ENCODE measurements at regions not wholly inside any gene's neighbourhood (a gene's known extent, or its start where the extent isn't known, plus 50 kb on each side); places are given as distances from the start of the nearest gene placed in this dataset.
"Not testable (repeated sequence)": the region's sequence is repeated elsewhere in the genome, so short reads cannot be mapped to it uniquely, and the experiment has no call there.

- DNase-seq (ENCODE audit: low read depth in 2 of 2): no peak
These were observed 226.8 kb downstream of the NMUR2 start for GRCh38 chr5:152178350-152178699.

DNA sequence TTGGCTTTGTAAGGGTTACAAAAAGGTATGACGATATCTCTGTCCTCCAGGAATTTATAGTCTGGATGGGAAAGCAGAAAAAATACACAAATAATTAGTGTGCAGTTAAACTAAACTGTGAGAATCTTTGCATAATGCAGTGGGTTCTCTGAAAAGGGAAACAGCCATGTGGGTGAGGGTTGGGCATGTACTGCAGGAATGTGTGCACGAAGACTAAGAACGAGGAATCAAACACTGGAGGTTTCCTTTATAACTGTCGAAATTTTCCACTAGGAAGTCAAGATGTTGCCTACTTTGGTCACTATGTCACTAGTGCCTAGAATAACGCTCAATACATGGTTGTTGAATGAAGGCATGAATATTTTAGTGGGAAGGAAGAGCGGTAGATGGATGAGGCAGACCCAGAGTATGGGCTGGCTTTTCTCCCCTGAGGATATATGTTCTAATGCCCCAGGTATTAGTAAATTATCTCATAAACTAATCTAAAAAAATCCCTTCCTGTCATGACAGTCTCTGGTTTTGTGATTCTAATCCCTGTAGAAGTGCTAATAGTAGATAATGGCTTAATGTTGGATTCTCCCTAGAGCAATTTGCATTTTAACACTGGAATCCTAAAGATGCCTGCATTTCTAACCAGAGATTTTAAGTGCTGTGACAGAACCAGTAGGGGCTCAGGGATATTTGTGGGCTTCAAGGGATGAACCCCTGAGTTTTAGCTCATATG is 227.3 kb downstream of the NMUR2 start:
- DNase-seq (ENCODE audit: low read depth in 2 of 2): no peak

- no peak for DNase-seq (ENCODE audit: low read depth in 2 of 2)
These were observed 233.2 kb downstream of the NMUR2 start for GRCh38 chr5:152171888-152172287.

DNA sequence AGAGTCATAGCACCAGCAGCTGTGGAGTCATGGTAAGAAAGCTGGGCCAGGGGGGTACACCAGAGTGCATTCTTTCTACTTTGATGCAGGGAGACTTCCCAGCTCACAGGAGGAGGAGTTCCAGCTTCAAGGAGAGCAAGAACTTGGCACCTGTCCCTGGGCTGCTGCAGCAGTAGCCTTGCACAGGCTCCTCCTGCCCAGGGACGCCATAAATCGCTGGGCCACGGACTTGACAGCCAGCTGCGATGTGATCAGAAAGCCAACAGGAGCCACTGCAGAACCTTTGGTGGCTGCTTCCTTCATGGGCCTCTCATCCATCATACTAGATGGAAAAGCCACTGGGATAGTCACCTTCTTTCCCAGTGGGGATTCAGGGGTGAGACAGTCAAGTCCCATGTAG is 234.7 kb downstream of the NMUR2 start:
- DNase-seq (ENCODE audit: low read depth in 2 of 2): no peak

DNA sequence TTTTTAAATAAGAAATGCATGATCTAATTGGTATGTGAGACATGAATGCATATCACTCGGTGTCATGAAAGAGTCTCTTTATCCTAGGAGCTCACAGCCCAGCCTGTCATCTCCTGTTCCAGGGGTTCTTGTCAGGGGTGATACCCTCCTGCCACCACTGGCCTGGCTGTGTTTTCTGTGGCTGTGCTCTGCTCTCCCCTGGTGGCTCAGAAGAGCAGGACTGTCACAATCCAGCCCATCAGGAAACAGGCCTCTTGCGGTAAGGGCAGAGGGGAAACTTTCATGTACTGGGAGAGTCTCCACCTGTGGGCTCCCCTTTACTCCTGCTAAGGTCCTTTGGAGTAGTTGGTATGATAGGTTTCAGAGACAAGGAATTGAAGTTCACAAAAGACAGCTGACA is 240.2 kb upstream of the GLRA1 start:
- DNase-seq (ENCODE audit: low read depth in 2 of 2): no peak

DNA sequence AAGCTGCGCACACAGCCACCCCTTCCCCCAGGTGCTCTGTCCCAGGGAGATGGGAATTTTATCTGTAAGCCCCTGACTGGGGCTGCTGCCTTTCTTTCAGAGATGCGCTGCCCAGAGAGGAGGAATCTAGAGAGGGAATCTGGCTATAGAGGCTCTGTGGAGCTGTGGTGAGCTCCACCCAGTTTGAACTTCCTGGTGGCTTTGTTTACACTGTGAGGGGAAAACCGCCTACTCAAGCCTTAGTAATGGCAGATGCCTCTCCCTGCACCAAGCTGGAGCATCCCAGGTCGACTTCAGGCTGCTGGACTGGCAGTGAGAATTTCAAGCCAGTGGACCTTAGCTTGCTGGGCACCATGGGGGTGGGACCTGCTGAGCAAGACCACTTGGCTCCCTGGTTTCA is 235.2 kb upstream of the GLRA1 start:
- DNase-seq (ENCODE audit: low read depth in 2 of 2): not testable (repeated sequence)

- not testable (repeated sequence) for DNase-seq (ENCODE audit: low read depth in 2 of 2)
These were observed 229.8 kb upstream of the GLRA1 start for GRCh38 chr5:152154452-152154851.

GRCh38 chr5:152151940-152152339 is 227.3 kb upstream of the GLRA1 start:
- DNase-seq (ENCODE audit: low read depth in 2 of 2): no peak

DNA sequence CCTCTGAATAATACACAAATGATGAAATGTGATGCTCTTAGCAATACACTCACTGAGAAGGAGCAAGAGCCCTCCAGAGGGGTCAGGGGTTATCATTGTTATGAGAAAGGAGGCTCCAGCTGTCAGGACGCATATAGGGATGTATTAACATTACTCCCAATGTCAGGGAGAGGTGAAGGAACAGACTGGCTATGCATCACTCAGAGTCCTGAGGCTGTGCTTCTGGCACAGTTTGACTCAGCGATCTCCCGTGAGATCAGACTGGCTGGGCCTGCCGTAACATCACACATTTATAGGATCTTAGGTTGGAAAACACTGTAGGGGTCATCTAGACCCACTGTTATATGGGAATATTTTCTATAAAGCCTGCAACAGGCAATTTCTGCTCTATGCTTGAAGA is 226.5 kb upstream of the GLRA1 start:
- DNase-seq (ENCODE audit: low read depth in 2 of 2): no peak

DNA sequence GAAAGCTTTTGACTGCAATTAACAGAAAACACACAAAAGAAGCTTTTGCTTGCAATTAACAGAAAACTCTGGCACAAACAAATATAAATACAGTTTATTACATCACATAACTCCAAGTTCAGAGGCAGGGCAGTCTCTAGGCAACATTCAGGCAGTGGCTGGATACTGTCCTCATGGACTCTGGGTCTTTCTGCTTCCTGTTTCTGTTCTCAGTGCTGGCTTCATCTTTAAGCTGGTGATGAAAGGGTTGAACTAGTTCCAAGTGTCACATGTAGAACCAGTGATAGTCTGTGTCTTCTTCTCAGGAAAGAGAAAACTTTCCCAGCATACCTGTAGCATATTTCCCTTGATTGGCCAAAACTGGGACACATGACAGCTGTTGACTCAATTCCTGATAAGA is 222.6 kb upstream of the GLRA1 start:
- DNase-seq (ENCODE audit: low read depth in 2 of 2): no peak

- DNase-seq (ENCODE audit: low read depth in 2 of 2): no peak
These were observed 221.9 kb upstream of the GLRA1 start for GRCh38 chr5:152146566-152146965.

DNA sequence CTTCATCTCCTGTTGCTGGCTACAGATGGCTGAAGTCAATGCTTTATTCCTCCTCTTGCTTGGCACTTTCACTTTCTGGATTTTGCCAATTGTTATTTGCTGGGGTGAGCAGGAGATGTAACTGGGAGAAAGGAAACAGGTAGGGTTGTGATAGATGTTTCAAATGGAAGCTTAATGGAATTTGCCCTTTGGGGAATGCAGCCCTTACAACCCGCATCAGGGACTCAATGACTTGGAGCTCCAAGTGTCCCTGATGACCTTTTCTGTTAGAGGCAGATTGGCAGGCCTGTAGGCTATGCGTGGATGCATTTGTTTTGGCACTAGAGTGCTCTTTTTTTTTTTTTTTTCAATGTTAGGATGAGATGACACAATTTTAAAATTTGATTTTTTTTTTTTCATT is 219.9 kb upstream of the GLRA1 start:
- DNase-seq (ENCODE audit: low read depth in 2 of 2): no peak

DNA sequence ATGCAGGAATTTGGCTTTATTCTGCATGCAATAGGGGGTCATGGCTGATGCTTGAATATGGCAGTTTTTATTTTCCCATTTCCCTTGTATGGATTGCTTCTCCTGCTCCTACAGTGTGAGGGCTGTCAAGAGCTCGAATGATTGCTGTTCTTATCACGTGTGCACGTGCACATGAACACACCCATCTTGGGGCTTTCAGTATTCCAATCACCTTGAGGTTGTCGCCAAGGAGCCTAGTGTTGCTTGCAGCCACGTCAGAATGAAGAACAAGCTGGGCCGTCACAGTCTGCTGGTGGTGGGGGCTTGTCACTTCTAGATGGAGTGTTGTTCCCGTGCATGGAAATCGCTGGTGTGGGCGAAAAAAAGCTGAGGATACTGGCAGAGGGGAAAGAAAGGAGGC is 219.4 kb upstream of the GLRA1 start:
- no peak for DNase-seq (ENCODE audit: low read depth in 2 of 2)

DNA sequence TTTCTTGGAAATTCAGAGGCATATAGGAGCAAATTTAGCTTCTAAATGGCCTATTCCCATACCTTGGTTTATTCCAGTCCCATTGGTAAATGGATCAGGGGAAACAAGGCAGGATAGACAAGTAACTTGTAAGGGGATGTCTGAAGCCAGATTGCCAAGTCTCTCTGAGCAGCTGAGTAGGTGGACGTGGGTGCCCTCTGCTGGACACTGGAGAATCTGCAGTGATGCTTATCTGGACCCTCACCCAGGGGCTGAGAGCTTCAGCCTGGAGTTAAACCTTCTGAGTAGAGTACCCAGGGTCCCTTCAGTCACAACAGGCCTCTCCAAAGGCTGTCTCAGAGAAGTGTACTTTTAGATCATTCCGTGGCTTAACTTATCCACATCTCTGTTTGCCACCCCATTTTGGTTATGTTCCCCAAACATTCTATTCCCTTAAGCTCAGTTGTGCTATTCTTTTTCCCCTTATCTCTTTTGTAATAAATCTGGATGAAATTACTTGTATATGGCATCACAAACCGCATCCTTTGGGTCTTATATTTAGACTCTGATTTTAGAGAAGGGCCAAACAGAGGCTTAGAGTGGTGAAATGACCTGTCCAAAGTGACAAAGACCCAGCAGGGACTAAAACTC is 218.3 kb upstream of the GLRA1 start:
- DNase-seq (ENCODE audit: low read depth in 2 of 2): peak; percentile 25 to 27

- no peak for DNase-seq (ENCODE audit: low read depth in 2 of 2)
These were observed 215.7 kb upstream of the GLRA1 start for GRCh38 chr5:152140347-152140746.

GRCh38 chr5:152137063-152137462 is 212.4 kb upstream of the GLRA1 start:
- DNase-seq (ENCODE audit: low read depth in 2 of 2): no peak

DNA sequence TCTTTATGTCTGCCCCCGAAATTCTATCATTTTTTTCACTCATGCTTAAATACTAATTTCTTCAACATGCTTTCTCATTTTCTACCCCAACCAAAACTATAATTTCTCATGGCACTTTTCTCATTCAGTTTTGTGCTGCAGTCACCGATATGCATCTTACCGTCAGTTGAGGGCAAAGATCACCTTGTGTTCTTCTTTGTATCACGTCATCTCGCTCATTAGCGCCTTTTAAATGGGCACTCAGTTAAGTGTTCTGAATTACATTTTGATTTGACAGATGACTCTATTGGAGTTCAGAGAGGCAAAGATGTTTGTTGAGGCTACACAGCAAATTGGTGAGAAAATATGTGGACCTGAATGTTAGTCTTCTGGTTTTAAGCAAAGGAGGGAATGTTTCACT is 211.7 kb upstream of the GLRA1 start:
- DNase-seq (ENCODE audit: low read depth in 2 of 2): no peak

- DNase-seq (ENCODE audit: low read depth in 2 of 2): no peak
These were observed 211.2 kb upstream of the GLRA1 start for GRCh38 chr5:152135827-152136226.

DNA sequence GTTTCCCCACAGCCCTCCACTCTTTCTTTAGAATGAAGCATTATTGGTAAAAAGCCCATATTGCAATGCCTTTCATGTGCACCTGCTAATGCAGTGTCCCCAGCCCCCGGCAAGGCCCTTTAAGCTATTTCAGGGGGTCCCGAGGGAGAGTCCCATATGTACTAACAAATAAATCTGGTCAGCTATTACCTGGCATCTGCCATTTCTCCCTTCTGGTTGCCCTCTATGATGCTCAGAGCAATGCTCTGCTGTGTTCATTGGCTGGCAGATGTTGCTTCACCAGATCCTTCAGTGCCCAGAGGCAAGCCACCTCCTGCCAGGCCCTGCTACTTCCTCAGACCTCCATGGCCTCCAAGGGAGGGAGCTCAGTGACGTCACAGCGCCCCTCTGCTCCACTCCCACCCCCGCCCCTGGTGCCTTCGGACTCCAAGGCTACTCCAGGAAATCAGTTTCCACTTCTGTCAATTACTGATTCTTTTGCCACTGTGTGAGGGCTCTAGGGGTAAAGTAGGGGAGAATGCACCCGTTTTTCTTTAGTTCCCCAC is 201.1 kb upstream of the GLRA1 start:
- DNase-seq (ENCODE audit: low read depth in 2 of 2): no peak

DNA sequence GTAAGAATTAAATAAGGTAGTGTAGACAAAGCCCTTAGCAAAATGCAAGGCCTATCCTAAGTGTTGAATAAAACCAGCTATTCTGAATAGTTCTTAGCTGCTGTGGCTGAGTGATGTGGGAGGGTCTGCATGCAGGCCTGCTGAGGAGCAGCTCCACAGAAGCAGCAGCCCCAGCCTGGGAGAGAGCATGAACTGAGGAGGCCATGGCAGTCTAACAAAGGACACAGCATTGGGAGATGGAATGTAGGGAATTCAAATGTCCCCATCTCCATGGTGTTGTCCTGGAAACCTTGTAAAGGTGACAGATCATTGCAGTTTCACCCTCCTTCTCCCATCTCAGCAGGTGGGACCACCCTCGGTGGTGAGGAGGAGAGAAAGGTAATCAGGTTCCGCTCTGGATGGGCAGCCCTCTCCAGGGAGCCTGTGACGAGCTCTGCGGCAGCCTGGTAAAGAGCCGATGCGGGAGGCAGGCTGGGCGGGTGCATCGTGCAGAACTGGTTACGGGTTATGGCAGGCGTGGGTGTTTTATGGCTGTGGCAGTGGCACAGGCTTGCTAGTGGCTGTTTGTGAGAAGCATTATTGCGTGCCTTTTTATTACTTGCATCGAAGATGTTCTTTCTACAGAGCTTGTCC is 199.9 kb upstream of the GLRA1 start:
- DNase-seq (ENCODE audit: low read depth in 2 of 2): no peak

DNA sequence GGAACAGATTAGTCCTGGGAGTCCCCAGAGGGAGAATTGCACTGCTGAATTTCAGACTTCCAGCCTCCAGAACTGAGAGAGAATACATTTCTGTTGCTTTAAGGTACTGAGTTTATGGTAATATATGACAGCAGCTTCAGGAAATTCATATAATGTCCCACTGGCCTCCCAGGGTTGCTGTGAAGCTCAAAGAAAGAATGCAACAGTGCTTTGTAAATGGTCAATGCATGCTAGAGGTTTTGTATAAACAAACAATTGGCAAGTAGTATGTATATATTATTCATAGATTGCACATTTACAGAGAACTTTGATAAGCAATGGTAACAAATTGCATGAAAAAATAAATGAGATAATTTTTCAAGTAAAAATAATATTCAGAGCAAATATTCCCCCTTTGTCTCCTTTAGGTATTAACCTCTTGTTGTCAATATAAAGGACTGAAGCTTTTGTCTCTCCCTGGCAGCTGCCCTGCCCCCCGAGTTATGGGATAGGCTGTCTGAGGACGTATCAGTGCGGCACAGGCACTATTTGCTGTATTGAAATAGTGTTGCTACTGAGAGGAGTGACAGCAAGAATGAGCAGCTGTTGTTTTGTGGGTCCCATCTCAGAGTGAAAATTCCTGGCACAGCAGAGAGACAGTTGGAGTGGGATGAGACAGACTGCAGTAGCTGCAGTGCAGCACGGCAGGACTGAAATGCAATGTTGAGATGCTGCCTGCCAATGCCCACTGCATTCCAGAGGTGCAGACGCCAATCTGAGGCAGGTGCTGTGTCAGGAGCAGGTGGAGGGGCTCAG is 194.2 kb upstream of the GLRA1 start:
- no peak for DNase-seq (ENCODE audit: low read depth in 2 of 2)

- DNase-seq (ENCODE audit: low read depth in 2 of 2): no peak
These were observed 192.3 kb upstream of the GLRA1 start for GRCh38 chr5:152116934-152117333.

Data from stimulated activated CD8-positive, alpha-beta memory T cell treated with anti-CD3 and anti-CD28 coated beads, Interleukin-15, amount 100 ng/mL, for 48 hours (primary cell).